A673 (cell line): ENCODE measurements at regions not wholly inside any gene's neighbourhood (a gene's known extent, or its start where the extent isn't known, plus 50 kb on each side); places are given as distances from the start of the nearest gene placed in this dataset.
A peak's percentile ranks its signal among the peaks of the same experiment; 100 is the strongest.

Experiments
- BruUV-seq: library from RNA; stranded (reverse); fragments of 400-500 nt; replicated peaks from 2 replicates; lab custom pipeline; 2021; lab: Mats Ljungman, UMichigan
- CTCF ChIA-PET: fragments of 300-600 bp; sonication (Branson Sonifier 250); formaldehyde crosslinking; loops from one replicate; lab custom pipeline; 2022; ENCODE audit warnings: antibody characterized with exemption; lab: Charles Lee
- POLR2A ChIA-PET: fragments of 300-600 bp; sonication (Branson Sonifier 250); formaldehyde crosslinking; loops from one replicate; lab custom pipeline; 2022; ENCODE audit warnings: antibody characterized with exemption; ENCODE audit not compliant: low non-redundant PET; lab: Charles Lee
- DNase-seq: peaks from one replicate; pipeline ENCODE4 v3.0.0-alpha.2; 2015; ENCODE audit warnings: low spot score
- H3K27ac ChIP-seq: fragments of 200-600 bp; sonication (generic); 2 replicates; pipeline ENCODE4 v1.5.1; 2016; ENCODE audit warnings: mixed run types, low read depth, mild to moderate bottlenecking, mixed read lengths, antibody characterized with exemption, low read length; ENCODE audit not compliant: poor library complexity, severe bottlenecking
- H3K27me3 ChIP-seq: fragments of 200-600 bp; sonication (generic); replicated peaks from 2 replicates; pipeline ENCODE4 v1.6.1; 2017; ENCODE audit warnings: mixed run types, low read depth, mild to moderate bottlenecking, mixed read lengths, antibody characterized with exemption, low read length; ENCODE audit not compliant: insufficient read depth, poor library complexity
- H3K36me3 ChIP-seq: fragments of 200-600 bp; sonication (generic); 2 replicates; pipeline ENCODE4 v1.6.1; 2016; ENCODE audit warnings: mixed run types, mild to moderate bottlenecking, mixed read lengths, antibody characterized with exemption, low read length; ENCODE audit not compliant: insufficient read depth, poor library complexity, severe bottlenecking
- H3K4me1 ChIP-seq: fragments of 200-600 bp; sonication (generic); 2 replicates; pipeline ENCODE4 v1.6.1; 2017; ENCODE audit warnings: mixed run types, mild to moderate bottlenecking, mixed read lengths, antibody characterized with exemption, low read length; ENCODE audit not compliant: insufficient read depth, poor library complexity, severe bottlenecking
- H3K4me3 ChIP-seq: fragments of 200-600 bp; sonication (generic); 2 replicates; pipeline ENCODE4 v1.5.1; 2016; ENCODE audit warnings: low read depth, mixed run types, mild to moderate bottlenecking, mixed read lengths, low read length; ENCODE audit not compliant: poor library complexity, severe bottlenecking
- H3K9me3 ChIP-seq: fragments of 200-600 bp; sonication (generic); 2 replicates; pipeline ENCODE4 v1.6.1; 2016; ENCODE audit warnings: mixed run types, low read depth, mild to moderate bottlenecking, mixed read lengths, antibody characterized with exemption, low read length; ENCODE audit not compliant: poor library complexity, severe bottlenecking
- CTCF ChIP-seq: fragments of 300-800, 200-600 bp; sonication (generic); conservative IDR thresholded peaks from 2 replicates; pipeline ENCODE4 v1.5.1; 2017; ENCODE audit warnings: low read depth, mild to moderate bottlenecking, antibody characterized with exemption, low read length, moderate library complexity, mixed read lengths
- EZH2 ChIP-seq: fragments of 200-600 bp; sonication (generic); IDR thresholded peaks from 2 replicates; pipeline ENCODE4 v1.6.1; 2017; ENCODE audit warnings: borderline replicate concordance, low read depth, mild to moderate bottlenecking, mixed read lengths, antibody characterized with exemption, low read length; ENCODE audit not compliant: poor library complexity, severe bottlenecking
- intact Hi-C: fragments of 100-400 bp; cut with micrococcal nuclease; formaldehyde crosslinking; loops from one replicate; pipeline ENCODE4 v1.10.0; 2022; ENCODE audit not compliant: unreplicated experiment

GRCh38 chr5:174327896-174328295, 282.4 kb downstream of the NSG2 start:
- CTCF ChIA-PET: interaction anchor here (1.1 kb wide), 1 partner anchor 430 kb away, joined by 13 read pairs; no protein-coding TSS in a partner anchor
- BruUV-seq: no TSS peak

GRCh38 chr5:174328631-174329299, 283.3 kb downstream of the NSG2 start:
- Histone ChIP-seq H3K9me3 (no peaks in the 10 kb centered on the region), H3K36me3 (no peaks in the 10 kb centered on the region), H3K4me3 (no peak overlapping the region), H3K27me3 (no peaks in the 10 kb centered on the region), H3K27ac (no peak overlapping the region), H3K4me1 (no peaks in the 10 kb centered on the region)
- ChIA-PET CTCF (no interaction called here), POLR2A (no interaction called here)
- intact Hi-C loops: loop anchor here (5.0 kb wide), 2 partner anchors 409 to 464 kb away; no protein-coding TSS in a partner anchor
- BruUV-seq: no TSS peak
- peak; percentile 37 for DNase-seq
- TF ChIP-seq EZH2 (no peak), CTCF (no peak)

More at GRCh38 chr5:174327896-174328295, 282.4 kb downstream of the NSG2 start:
- TF ChIP-seq CTCF (no peak), EZH2 (no peak)
- Histone ChIP-seq H3K4me1 (no peaks in the 10 kb centered on the region), H3K4me3 (no peak overlapping the region), H3K36me3 (no peaks in the 10 kb centered on the region), H3K9me3 (no peaks in the 10 kb centered on the region), H3K27ac (no peak overlapping the region), H3K27me3 (peaks cover under 1% of the 10 kb centered on the region)
- no peak for DNase-seq
- POLR2A ChIA-PET: no interaction called here
- intact Hi-C loops: loop anchor here (2.0 to 5.0 kb wide), 3 partner anchors 409 to 609 kb away; no protein-coding TSS in a partner anchor

- intact Hi-C loops: loop anchor here (5.0 kb wide), 2 partner anchors 408 to 463 kb away; no protein-coding TSS in a partner anchor
- no peak for DNase-seq
Observed at GRCh38 chr5:174329738-174330137, 284.2 kb downstream of the NSG2 start.

More at GRCh38 chr5:174329738-174330137, 284.2 kb downstream of the NSG2 start:
- no peak for TF ChIP-seq EZH2
- TF ChIP-seq CTCF: no peak
- Histone ChIP-seq H3K9me3 (no peaks in the 10 kb centered on the region), H3K36me3 (no peaks in the 10 kb centered on the region), H3K27ac (no peak overlapping the region), H3K4me3 (no peak overlapping the region), H3K4me1 (no peaks in the 10 kb centered on the region), H3K27me3 (no peaks in the 10 kb centered on the region)
- BruUV-seq: no TSS peak
- ChIA-PET POLR2A (no interaction called here), CTCF (no interaction called here)
